Tibial nerve (tissue), 3 donors: ENCODE measurements at regions not wholly inside any gene's neighbourhood (a gene's known extent, or its start where the extent isn't known, plus 50 kb on each side); places are given as distances from the start of the nearest gene placed in this dataset.

Source experiments
- CTCF ChIP-seq, 5 experiments: fragments of 200-600 bp in 3 of 5; fragments of 450-650 bp in 2 of 5; sonication (generic) in 3 of 5; IDR thresholded peaks; one replicate each; pipeline ENCODE4 v1.5.1; 2016 to 2019; ENCODE audit warnings: antibody characterized with exemption in 5 of 5, mild to moderate bottlenecking in 3 of 5, moderate library complexity in 2 of 5
- POLR2A ChIP-seq, 2 donors: fragments of 450-650 bp; IDR thresholded peaks; one replicate each; pipeline ENCODE4 v1.6.1; 2017; ENCODE audit warnings: antibody characterized with exemption in 2 of 2, mild to moderate bottlenecking in 2 of 2, moderate library complexity in 2 of 2

DNA sequence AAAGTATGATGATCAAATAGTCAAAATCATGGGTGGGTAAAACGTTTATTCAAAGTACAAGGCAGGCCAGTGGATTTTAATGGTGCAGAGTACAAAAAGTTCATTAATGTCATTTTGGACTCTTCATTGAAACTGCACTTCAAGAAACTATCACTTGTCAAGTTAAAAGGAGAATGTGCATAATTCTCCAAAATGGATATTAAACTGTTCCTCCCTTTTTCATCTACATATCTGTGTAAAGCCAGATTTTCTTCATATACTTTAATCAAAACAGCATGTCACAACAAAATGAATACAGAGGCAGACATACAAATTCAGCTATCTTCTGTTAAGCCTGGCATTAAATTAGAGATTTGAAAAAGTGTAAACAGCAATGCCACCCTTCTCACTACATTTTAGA, 401.6 kb downstream of the NR2F1-AS1 start:
- no peak for TF ChIP-seq CTCF (IDR thresholded peaks at IDR 0.05)
- no peak for TF ChIP-seq POLR2A (IDR thresholded peaks at IDR 0.05)
